Ovary (tissue), 7 donors: ENCODE measurements at regions not wholly inside any gene's neighbourhood (a gene's known extent, or its start where the extent isn't known, plus 50 kb on each side); places are given as distances from the start of the nearest gene placed in this dataset.
A peak's percentile ranks its signal among the peaks of the same experiment; 100 is the strongest.

Source experiments
- DNase-seq, 5 donors: peaks; one replicate each; pipeline ENCODE4 v3.0.0-alpha.2; 2019 to 2020
- H3K27ac ChIP-seq, 2 donors: fragments of 200-600 bp; one replicate each; pipeline versions ENCODE4 v1.5.1 to v1.8.0; 2019 to 2022
- H3K27me3 ChIP-seq: fragments of 200-600 bp; one replicate; pipeline ENCODE4 v1.8.0; 2022
- H3K36me3 ChIP-seq: fragments of 200-600 bp; sonication (generic); one replicate; pipeline ENCODE4 v1.5.1; 2019
- H3K4me1 ChIP-seq: one replicate; pipeline ENCODE4 v1.8.1; 2013; ENCODE audit warnings: mild to moderate bottlenecking, moderate library complexity; ENCODE audit not compliant: insufficient read depth
- H3K4me3 ChIP-seq: fragments of 200-600 bp; sonication (generic); one replicate; pipeline ENCODE4 v1.5.1; 2017
- H3K9me3 ChIP-seq, 2 donors: fragments of 200-600 bp in 1 of 2; sonication (generic) in 1 of 2; one replicate each; pipeline versions ENCODE4 v1.5.1 to v1.8.1; 2013 to 2019; ENCODE audit warnings: mild to moderate bottlenecking in 1 of 2, moderate library complexity in 1 of 2
- CTCF ChIP-seq, 3 donors: fragments of 450-650 bp in 2 of 3; fragments of 200-600 bp in 1 of 3; IDR thresholded peaks; one replicate each; pipeline versions ENCODE4 v1.5.1 to v1.8.0; 2016 to 2022; ENCODE audit warnings: antibody characterized with exemption in 3 of 3, mild to moderate bottlenecking in 1 of 3
- EP300 ChIP-seq: sonication (generic); formaldehyde crosslinking; IDR thresholded peaks from one replicate; pipeline ENCODE4 v1.6.1; 2017; ENCODE audit warnings: antibody characterized with exemption
- POLR2A ChIP-seq: fragments of 450-650 bp; IDR thresholded peaks from one replicate; pipeline ENCODE4 v1.6.1; 2017; ENCODE audit warnings: antibody characterized with exemption, mild to moderate bottlenecking, moderate library complexity
- WGBS, 3 donors: extraction: QIAGEN DNeasy Blood & Tissue Kit in 1 of 3; methylation state at CpG; one replicate each; pipeline versions ENCODE4 v1.1.5 to v1.1.7; 2013 to 2017; 5-methylcytosine and 5-hydroxymethylcytosine counted together
- intact Hi-C, 4 donors: fragments of 100-400 bp; cut with DNase I; formaldehyde crosslinking; loops; one replicate each; pipeline versions ENCODE4 v1.11.0 to v1.15.1; 2022 to 2023
- donor health status: DM: no; HTN: no; CAD: no; lungs with moderate emphysema.
- donor health status: DM: no; HTN: no; CAD: no.
- donor health status: Bipolar disorder and iron deficiency.
- donor health status: DM: no; HTN: no; CAD: no.
- donor health status: DM: yes; HTN: yes; CAD: no.

GRCh38 chr1:87449348-87449963 is 120.8 kb downstream of the LMO4 start:
- 74 to 76% (median 76%) methylated on average over 7 of the region's 7 CpGs for WGBS, 3 donors
- Histone ChIP-seq H3K27me3 (no peaks in the 10 kb centered on the region), H3K9me3 (no peaks in the 10 kb centered on the region), H3K4me3 (no peak overlapping the region), H3K4me1 (no peaks in the 10 kb centered on the region), H3K27ac (no peak overlapping the region), H3K36me3 (no peaks in the 10 kb centered on the region)
- intact Hi-C loops = no loop called here
- TF ChIP-seq EP300 = no peak
- no peak for TF ChIP-seq CTCF (IDR thresholded peaks at IDR 0.05)
- TF ChIP-seq POLR2A = no peak
- DNase-seq = peak in 1 of 5 donors; percentile 16

GRCh38 chr1:87450136-87450535 is 121.5 kb downstream of the LMO4 start:
- H3K4me3 ChIP-seq = no peak overlapping the region
- H3K27me3 ChIP-seq = no peaks in the 10 kb centered on the region
- TF ChIP-seq EP300 (no peak), POLR2A (no peak), CTCF (IDR thresholded peaks at IDR 0.05) (no peak)
- H3K9me3 ChIP-seq = no peaks in the 10 kb centered on the region
- no peaks in the 10 kb centered on the region for H3K4me1 ChIP-seq
- intact Hi-C loops = no loop called here
- no peak overlapping the region for H3K27ac ChIP-seq
- WGBS, 3 donors = 54 to 76% (median 69%) methylated on average over 5 of the region's 5 CpGs
- H3K36me3 ChIP-seq = no peaks in the 10 kb centered on the region
- DNase-seq = no peak

GRCh38 chr1:87450615-87451209 is 122.0 kb downstream of the LMO4 start:
- no peak for DNase-seq

GRCh38 chr1:87451229-87451920 is 122.7 kb downstream of the LMO4 start:
- no peaks in the 10 kb centered on the region for H3K27me3 ChIP-seq
- no peak overlapping the region for H3K4me3 ChIP-seq
- H3K27ac ChIP-seq = no peak overlapping the region
- intact Hi-C loops = no loop called here
- H3K36me3 ChIP-seq = no peaks in the 10 kb centered on the region
- TF ChIP-seq POLR2A (no peak), EP300 (no peak), CTCF (IDR thresholded peaks at IDR 0.05) (no peak)
- DNase-seq = no peak
- H3K4me1 ChIP-seq = no peaks in the 10 kb centered on the region
- 76 to 85% (median 83%) methylated on average over 5 of the region's 5 CpGs for WGBS, 3 donors
- H3K9me3 ChIP-seq = no peaks in the 10 kb centered on the region

More at GRCh38 chr1:87450615-87451209, 122.0 kb downstream of the LMO4 start:
- Histone ChIP-seq H3K4me1 (no peaks in the 10 kb centered on the region), H3K36me3 (no peaks in the 10 kb centered on the region), H3K4me3 (no peak overlapping the region), H3K27ac (no peak overlapping the region), H3K9me3 (no peaks in the 10 kb centered on the region), H3K27me3 (no peaks in the 10 kb centered on the region)
- WGBS, 3 donors = 51 to 76% (median 53%) methylated on average over 8 of the region's 8 CpGs
- TF ChIP-seq EP300 (no peak), POLR2A (no peak), CTCF (IDR thresholded peaks at IDR 0.05) (no peak)
- intact Hi-C loops = no loop called here
